Activated B cell treated with CpG ODN at 0.5 μM for 24 hours (primary cell): ENCODE measurements at regions not wholly inside any gene's neighbourhood (a gene's known extent, or its start where the extent isn't known, plus 50 kb on each side); places are given as distances from the start of the nearest gene placed in this dataset.

Source experiments
- ATAC-seq: fragments of 200-7000 bp; cut with Tn5 transposase; one replicate; pipeline ENCODE4 v1.10.0; 2021; ENCODE audit warnings: low read depth, mild to moderate bottlenecking, moderate library complexity
- CTCF ChIA-PET: fragments of 350-600 bp; sonication (Branson Sonifier 250); formaldehyde crosslinking; loops from one replicate; lab custom pipeline; 2021; ENCODE audit warnings: antibody characterized with exemption; lab: Charles Lee
- POLR2A ChIA-PET: fragments of 350-600 bp; sonication (Branson Sonifier 250); formaldehyde crosslinking; loops from one replicate; lab custom pipeline; 2021; ENCODE audit warnings: antibody characterized with exemption; lab: Charles Lee
- DNase-seq: peaks from one replicate; pipeline ENCODE4 v3.0.0; 2022
- H3K27ac Mint-ChIP-seq: one replicate; pipeline ENCODE4 v1.8.0; 2020; ENCODE audit warnings: mixed read lengths
- H3K27me3 Mint-ChIP-seq: one replicate; pipeline ENCODE4 v1.8.0; 2021; ENCODE audit warnings: mixed read lengths
- H3K36me3 Mint-ChIP-seq: one replicate; pipeline ENCODE4 v1.8.0; 2021; ENCODE audit warnings: low read depth, mixed read lengths
- H3K4me1 Mint-ChIP-seq: one replicate; pipeline ENCODE4 v1.8.0; 2021; ENCODE audit warnings: mixed read lengths
- H3K4me3 Mint-ChIP-seq: one replicate; pipeline ENCODE4 v1.8.0; 2020; ENCODE audit warnings: mild to moderate bottlenecking, mixed read lengths
- H3K9me3 Mint-ChIP-seq: one replicate; pipeline ENCODE4 v1.8.0; 2020; ENCODE audit warnings: mixed read lengths
- intact Hi-C: fragments of 100-400 bp; cut with micrococcal nuclease; formaldehyde crosslinking; loops from one replicate; pipeline ENCODE4 v1.15.1; 2024
- TF ChIP-seq, protein P1 (sequence below): fragments of 200-600 bp; IDR thresholded peaks from one replicate; pipeline ENCODE4 v1.8.0; 2022; ENCODE audit warnings: antibody characterized with exemption, mild to moderate bottlenecking

DNA sequence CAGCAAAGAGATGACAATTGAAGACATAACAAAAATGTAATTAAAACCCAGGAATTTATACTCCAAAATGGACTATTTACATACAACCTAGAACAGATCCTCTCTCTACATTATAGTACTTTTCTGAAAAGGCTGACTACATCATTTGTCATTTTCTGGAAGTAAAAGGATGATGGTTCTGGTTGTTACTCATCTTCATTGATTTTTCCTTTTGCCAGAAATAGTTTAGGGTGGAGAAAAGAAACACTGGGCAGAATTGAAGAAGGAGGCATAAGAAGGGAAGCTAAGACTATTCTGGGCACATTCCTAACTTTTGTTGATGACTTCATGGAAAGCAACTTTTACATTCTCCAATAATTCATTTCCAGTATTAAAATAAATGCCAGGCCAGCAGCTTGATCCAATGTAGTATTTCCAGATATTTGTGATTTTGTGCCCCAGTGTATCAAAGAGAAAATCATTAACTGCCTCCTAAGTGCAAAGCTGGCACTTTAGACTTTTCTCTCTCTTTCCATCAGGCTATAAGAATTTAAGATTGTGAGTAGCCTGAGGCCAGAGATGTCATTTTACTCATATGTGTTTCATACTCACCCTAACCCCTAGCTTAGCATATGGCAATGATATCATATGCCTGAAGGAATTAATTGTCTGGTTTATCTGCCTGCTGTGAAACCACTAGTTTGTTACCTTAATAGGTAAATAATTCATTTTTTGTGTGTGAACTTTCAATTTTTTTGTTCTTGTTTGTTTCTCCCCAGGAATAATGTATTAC is 369.5 kb upstream of the LYPLAL1 start:
- ChIA-PET POLR2A (no interaction called here), CTCF (no interaction called here)
- Mint-ChIP-seq H3K27me3 (no peaks in the 10 kb centered on the region), H3K4me3 (no peak overlapping the region), H3K4me1 (no peaks in the 10 kb centered on the region), H3K36me3 (no peaks in the 10 kb centered on the region), H3K9me3 (no peaks in the 10 kb centered on the region), H3K27ac (no peak overlapping the region)
- no peak for ATAC-seq
- TF ChIP-seq, protein P1, sequence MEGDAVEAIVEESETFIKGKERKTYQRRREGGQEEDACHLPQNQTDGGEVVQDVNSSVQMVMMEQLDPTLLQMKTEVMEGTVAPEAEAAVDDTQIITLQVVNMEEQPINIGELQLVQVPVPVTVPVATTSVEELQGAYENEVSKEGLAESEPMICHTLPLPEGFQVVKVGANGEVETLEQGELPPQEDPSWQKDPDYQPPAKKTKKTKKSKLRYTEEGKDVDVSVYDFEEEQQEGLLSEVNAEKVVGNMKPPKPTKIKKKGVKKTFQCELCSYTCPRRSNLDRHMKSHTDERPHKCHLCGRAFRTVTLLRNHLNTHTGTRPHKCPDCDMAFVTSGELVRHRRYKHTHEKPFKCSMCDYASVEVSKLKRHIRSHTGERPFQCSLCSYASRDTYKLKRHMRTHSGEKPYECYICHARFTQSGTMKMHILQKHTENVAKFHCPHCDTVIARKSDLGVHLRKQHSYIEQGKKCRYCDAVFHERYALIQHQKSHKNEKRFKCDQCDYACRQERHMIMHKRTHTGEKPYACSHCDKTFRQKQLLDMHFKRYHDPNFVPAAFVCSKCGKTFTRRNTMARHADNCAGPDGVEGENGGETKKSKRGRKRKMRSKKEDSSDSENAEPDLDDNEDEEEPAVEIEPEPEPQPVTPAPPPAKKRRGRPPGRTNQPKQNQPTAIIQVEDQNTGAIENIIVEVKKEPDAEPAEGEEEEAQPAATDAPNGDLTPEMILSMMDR, result no peak
- DNase-seq, result no peak
- intact Hi-C loops, result no loop called here

DNA sequence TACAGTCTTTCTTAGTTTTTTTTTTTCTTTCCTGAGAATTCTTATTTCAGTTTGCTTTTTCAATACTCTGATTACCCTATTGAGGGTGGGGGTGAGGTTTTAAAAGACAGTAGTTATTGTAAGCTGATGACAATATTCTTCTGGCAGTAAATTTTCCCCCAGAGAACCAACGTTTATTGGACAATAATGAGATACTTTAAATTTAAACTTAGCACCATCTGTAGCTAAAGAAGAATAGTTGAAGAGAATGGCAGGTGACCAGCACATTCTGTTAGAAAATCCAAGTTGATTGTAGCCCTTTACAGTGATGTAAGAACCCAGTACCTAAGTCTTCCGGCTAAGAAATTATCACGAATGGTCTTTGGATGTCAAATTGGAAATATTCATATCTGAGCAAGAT is 364.6 kb upstream of the LYPLAL1 start:
- TF ChIP-seq, protein P1, result no peak
- DNase-seq, result no peak
- intact Hi-C loops, result no loop called here
- Mint-ChIP-seq H3K4me3 (no peak overlapping the region), H3K9me3 (no peaks in the 10 kb centered on the region), H3K36me3 (no peaks in the 10 kb centered on the region), H3K27ac (no peak overlapping the region), H3K4me1 (no peaks in the 10 kb centered on the region), H3K27me3 (no peaks in the 10 kb centered on the region)
- ChIA-PET CTCF (no interaction called here), POLR2A (no interaction called here)
- ATAC-seq, result no peak

DNA sequence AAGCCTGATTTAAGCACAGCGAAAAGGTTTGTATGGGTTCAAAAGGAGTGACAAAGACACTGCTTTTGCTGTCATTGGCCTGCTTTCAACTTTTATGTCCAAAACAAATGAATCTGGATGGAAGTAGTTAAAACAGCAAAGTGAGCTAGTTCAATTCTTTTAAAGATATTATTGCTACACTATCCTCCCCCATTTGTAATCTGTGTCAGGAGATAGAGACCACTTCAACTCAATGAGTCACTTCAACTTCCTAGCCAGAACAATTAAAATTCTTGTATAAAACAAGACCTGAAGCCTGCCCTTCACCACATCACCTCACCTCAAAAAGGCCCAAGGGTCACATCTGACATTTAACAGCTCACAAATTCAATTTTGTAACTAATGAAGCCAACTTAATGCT is 364.1 kb upstream of the LYPLAL1 start:
- H3K9me3 Mint-ChIP-seq, result no peaks in the 10 kb centered on the region
- ChIA-PET POLR2A (no interaction called here), CTCF (no interaction called here)
- TF ChIP-seq, protein P1, result no peak
- no peaks in the 10 kb centered on the region for H3K36me3 Mint-ChIP-seq
- H3K4me1 Mint-ChIP-seq, result no peaks in the 10 kb centered on the region
- intact Hi-C loops, result no loop called here
- DNase-seq (no peak), ATAC-seq (no peak)
- H3K27me3 Mint-ChIP-seq, result no peaks in the 10 kb centered on the region
- no peak overlapping the region for H3K27ac Mint-ChIP-seq
- H3K4me3 Mint-ChIP-seq, result no peak overlapping the region

DNA sequence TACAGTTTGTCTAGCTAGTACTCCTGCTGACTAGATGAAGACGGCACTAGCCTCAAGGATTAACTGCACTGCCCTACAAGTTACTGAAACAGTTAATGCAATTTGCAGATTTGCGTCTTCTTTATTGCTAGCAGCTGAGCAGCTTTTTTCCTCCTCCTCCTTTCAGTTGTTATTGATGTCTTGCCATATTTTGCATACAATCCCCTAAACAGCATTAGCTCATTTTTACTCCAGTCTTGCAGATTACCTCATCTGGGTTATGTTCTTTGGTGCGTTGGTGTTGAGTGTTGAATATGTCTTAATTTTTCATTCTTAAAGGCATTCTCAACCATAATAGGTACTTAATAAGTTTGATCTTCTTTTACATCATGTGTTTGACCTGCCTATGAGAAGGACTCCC is 363.4 kb upstream of the LYPLAL1 start:
- H3K9me3 Mint-ChIP-seq, result no peaks in the 10 kb centered on the region
- POLR2A ChIA-PET, result no interaction called here

DNA sequence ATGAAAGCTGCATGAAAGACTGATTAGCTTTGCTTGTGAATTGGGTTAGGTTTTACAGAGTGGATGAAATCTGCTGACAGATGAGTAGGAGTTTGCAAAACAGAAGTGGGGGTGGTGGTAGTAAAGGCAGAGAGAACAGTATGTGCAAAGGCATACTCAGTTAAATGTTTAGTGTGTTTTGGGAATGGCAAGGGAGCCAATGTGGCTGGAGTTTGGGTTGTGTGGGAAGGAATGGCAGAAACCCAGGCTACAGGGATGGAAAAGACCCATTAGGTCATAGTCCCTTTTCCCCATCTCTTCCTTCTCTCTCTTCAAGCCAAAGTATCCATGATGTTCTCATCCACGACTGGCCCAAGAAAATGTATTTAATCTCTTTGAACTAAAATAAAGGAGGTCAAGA is 362.2 kb upstream of the LYPLAL1 start:
- POLR2A ChIA-PET, result no interaction called here
- Mint-ChIP-seq H3K36me3 (no peaks in the 10 kb centered on the region), H3K4me1 (no peaks in the 10 kb centered on the region), H3K9me3 (no peaks in the 10 kb centered on the region), H3K27me3 (no peaks in the 10 kb centered on the region), H3K4me3 (no peak overlapping the region), H3K27ac (no peak overlapping the region)
- ATAC-seq (no peak), DNase-seq (no peak)
- TF ChIP-seq, protein P1, result no peak
- CTCF ChIA-PET, result no interaction called here
- intact Hi-C loops, result no loop called here

More for the DNA sequence above, 363.4 kb upstream of the LYPLAL1 start:
- Mint-ChIP-seq H3K27ac (no peak overlapping the region), H3K4me1 (no peaks in the 10 kb centered on the region), H3K36me3 (no peaks in the 10 kb centered on the region), H3K4me3 (no peak overlapping the region), H3K27me3 (no peaks in the 10 kb centered on the region)
- intact Hi-C loops, result no loop called here
- TF ChIP-seq, protein P1, result no peak
- ATAC-seq (no peak), DNase-seq (no peak)
- CTCF ChIA-PET, result no interaction called here
